ENCODE measurements at regions not wholly inside any gene's neighbourhood (a gene's known extent, or its start where the extent isn't known, plus 50 kb on each side); places are given as distances from the start of the nearest gene placed in this dataset.

DNA sequence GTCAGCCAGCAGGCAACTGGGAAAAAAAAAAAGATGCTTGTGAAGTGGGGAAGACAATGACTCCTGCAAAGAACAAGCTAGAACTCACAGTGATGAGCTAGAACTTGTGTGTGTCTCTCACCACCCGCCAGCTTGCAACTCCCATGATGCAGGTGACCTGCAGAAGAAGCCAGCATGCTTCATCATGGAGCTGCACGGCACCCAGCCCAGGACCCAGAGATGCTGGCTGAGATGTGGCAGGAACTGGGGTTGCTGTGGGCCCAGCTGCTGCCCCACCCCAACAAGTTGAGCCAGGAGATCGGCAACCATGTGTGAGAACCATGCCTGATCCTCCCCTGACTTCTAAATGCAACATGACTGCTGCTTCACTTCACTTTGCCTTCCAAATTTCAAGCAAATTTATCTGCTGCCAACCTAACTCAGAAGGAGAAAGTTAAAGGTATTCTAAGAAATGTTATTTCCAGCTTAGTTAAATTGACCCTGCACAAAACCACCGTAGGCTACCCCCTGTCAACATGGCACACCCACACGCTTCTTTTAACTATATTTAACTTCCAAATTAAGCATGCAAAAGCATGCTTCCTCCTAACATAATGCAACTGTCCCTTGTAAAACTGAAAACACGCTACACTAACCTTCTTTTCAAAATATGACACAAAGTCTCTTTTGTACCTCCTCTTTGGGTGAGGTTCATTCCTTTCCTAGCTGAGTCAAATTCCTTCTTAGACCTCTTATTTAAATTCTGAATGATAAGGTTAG, 166.0 kb upstream of the IGSF21 start:
- H3K4me2 ChIP-seq (ENCODE audit: low read length) = no peak overlapping the region
- no peak overlapping the region for H3K9ac ChIP-seq (ENCODE audit: low read length)
- no peaks in the 10 kb centered on the region for H3K4me1 ChIP-seq (ENCODE audit: control insufficient read depth in 1 of 2, insufficient read depth in 2 of 2, low read length in 2 of 2)
- no peaks in the 10 kb centered on the region for H3K9me3 ChIP-seq (ENCODE audit: control insufficient read depth in 1 of 2, insufficient read depth in 1 of 2, low read depth in 1 of 2, low read length in 2 of 2)
- ChIA-PET POLR2A (no interaction called here), CTCF (no interaction called here), RAD21 (ENCODE audit: low non-redundant PET in 1 of 2, low total read pairs in 2 of 2, uncharacterized antibody in 2 of 2, unreplicated experiment in 2 of 2) (no interaction called here)
- ATAC-seq = no peak
- intact Hi-C loops (cut with micrococcal nuclease) = no loop called here
- H3K79me2 ChIP-seq (ENCODE audit: insufficient read depth, low read length) = no peaks in the 10 kb centered on the region
- H4K20me1 ChIP-seq (ENCODE audit: insufficient read depth) = no peaks in the 10 kb centered on the region
- no peak overlapping the region for H2AFZ ChIP-seq (ENCODE audit: low read depth, low read length, poor library complexity, severe bottlenecking)
- no peak overlapping the region for H3K4me3 ChIP-seq (replicated peaks in 1 of 2; ENCODE audit: low read depth in 1 of 2, low read length in 2 of 2)
- H3K27me3 ChIP-seq (ENCODE audit: insufficient read depth, low read length) = peaks cover 25% of the 10 kb centered on the region; the same call in 1 of the 2 replicates
- TF ChIP-seq YY1 (IDR thresholded peaks at IDR 0.05; ENCODE audit: extremely low read depth, insufficient replicate concordance, low read depth, low read length) (no peak), REST (IDR thresholded peaks at IDR 0.05; ENCODE audit: low read depth) (no peak), EGR1 (IDR thresholded peaks at IDR 0.05; ENCODE audit: low read depth) (no peak)
- H3K27ac ChIP-seq (ENCODE audit: low read depth, low read length) = no peak overlapping the region
- H3K9me2 ChIP-seq (ENCODE audit: insufficient read depth) = no peaks in the 10 kb centered on the region
- no peak for DNase-seq (ENCODE audit: low read depth, low spot score)
- BruUV-seq (replicated peaks) = no TSS peak
- no peaks in the 10 kb centered on the region for H3K36me3 ChIP-seq (ENCODE audit: control insufficient read depth in 1 of 2, insufficient read depth in 2 of 2, low read length in 2 of 2)

- no TSS peak for BruUV-seq (replicated peaks)
- H3K27me3 ChIP-seq (ENCODE audit: insufficient read depth, low read length) = peaks cover 17% of the 10 kb centered on the region; the same call in 1 of the 2 replicates
- POLR2A ChIA-PET = no interaction called here
- no peaks in the 10 kb centered on the region for H3K4me1 ChIP-seq (ENCODE audit: control insufficient read depth in 1 of 2, insufficient read depth in 2 of 2, low read length in 2 of 2)
- DNase-seq (ENCODE audit: low read depth, low spot score) = no peak
- H3K9ac ChIP-seq (ENCODE audit: low read length) = no peak overlapping the region
- no peaks in the 10 kb centered on the region for H3K36me3 ChIP-seq (ENCODE audit: control insufficient read depth in 1 of 2, insufficient read depth in 2 of 2, low read length in 2 of 2)
- no peaks in the 10 kb centered on the region for H3K9me2 ChIP-seq (ENCODE audit: insufficient read depth)
- H2AFZ ChIP-seq (ENCODE audit: low read depth, low read length, poor library complexity, severe bottlenecking) = no peak overlapping the region
- CTCF ChIA-PET = no interaction called here
- H3K27ac ChIP-seq (ENCODE audit: low read depth, low read length) = no peak overlapping the region
- no peak overlapping the region for H3K4me2 ChIP-seq (ENCODE audit: low read length)
- no peaks in the 10 kb centered on the region for H4K20me1 ChIP-seq (ENCODE audit: insufficient read depth)
- H3K79me2 ChIP-seq (ENCODE audit: insufficient read depth, low read length) = no peaks in the 10 kb centered on the region
- RAD21 ChIA-PET (ENCODE audit: low non-redundant PET in 1 of 2, low total read pairs in 2 of 2, uncharacterized antibody in 2 of 2, unreplicated experiment in 2 of 2) = no interaction called here
- TF ChIP-seq EZH2 (IDR thresholded peaks at IDR 0.05) (no peak), CBX3 (IDR thresholded peaks at IDR 0.05; ENCODE audit: low read depth) (no peak), SIN3A (IDR thresholded peaks at IDR 0.05; ENCODE audit: low read depth) (no peak)
- intact Hi-C loops (cut with micrococcal nuclease) = no loop called here
- no peak overlapping the region for H3K4me3 ChIP-seq (replicated peaks in 1 of 2; ENCODE audit: low read depth in 1 of 2, low read length in 2 of 2)
- H3K9me3 ChIP-seq (ENCODE audit: control insufficient read depth in 1 of 2, insufficient read depth in 1 of 2, low read depth in 1 of 2, low read length in 2 of 2) = no peaks in the 10 kb centered on the region
- no peak for ATAC-seq
Measured at GRCh38 chr1:17943506-17943905, 164.1 kb upstream of the IGSF21 start.

All from HCT116 (cell line).